Nephron (organoid): ENCODE measurements at regions not wholly inside any gene's neighbourhood (a gene's known extent, or its start where the extent isn't known, plus 50 kb on each side); places are given as distances from the start of the nearest gene placed in this dataset.

Experiments used
- H3K27ac Mint-ChIP-seq, 3 experiments: 2 replicates each; pipeline ENCODE4 v1.8.0; 2020; ENCODE audit warnings: mixed read lengths in 3 of 3, mild to moderate bottlenecking in 2 of 3, moderate library complexity in 1 of 3
- H3K27me3 Mint-ChIP-seq: 2 replicates; pipeline ENCODE4 v1.8.0; 2021; ENCODE audit warnings: low read depth, mild to moderate bottlenecking, moderate library complexity, mixed read lengths
- H3K36me3 Mint-ChIP-seq: 2 replicates; pipeline ENCODE4 v1.8.0; 2020; ENCODE audit warnings: low read depth, mixed read lengths
- H3K4me1 Mint-ChIP-seq: 2 replicates; pipeline ENCODE4 v1.8.0; 2020; ENCODE audit warnings: mixed read lengths
- H3K4me3 Mint-ChIP-seq, 3 experiments: 2 replicates each; pipeline ENCODE4 v1.8.0; 2020; ENCODE audit warnings: mild to moderate bottlenecking in 3 of 3, mixed read lengths in 3 of 3, moderate library complexity in 2 of 3
- H3K9me3 Mint-ChIP-seq: 2 replicates; pipeline ENCODE4 v1.8.0; 2020; ENCODE audit warnings: mixed read lengths
- TF ChIP-seq, protein P1 (sequence below), 3 experiments: fragments of 200-600 bp; sonication (generic); IDR thresholded peaks; one replicate each; pipeline ENCODE4 v1.5.0; 2021; ENCODE audit warnings: antibody characterized with exemption in 3 of 3; ENCODE audit not compliant: unreplicated experiment in 3 of 3

GRCh38 chr6:16959789-16960188 lies 142.1 kb upstream of the STMND1 start:
- Mint-ChIP-seq H3K4me3 (no peak overlapping the region), H3K36me3 (no peaks in the 10 kb centered on the region), H3K27ac (no peak overlapping the region), H3K27me3 (peaks cover 6% of the 10 kb centered on the region), H3K4me1 (peaks cover 18% of the 10 kb centered on the region), H3K9me3 (no peaks in the 10 kb centered on the region)
- TF ChIP-seq, protein P1, sequence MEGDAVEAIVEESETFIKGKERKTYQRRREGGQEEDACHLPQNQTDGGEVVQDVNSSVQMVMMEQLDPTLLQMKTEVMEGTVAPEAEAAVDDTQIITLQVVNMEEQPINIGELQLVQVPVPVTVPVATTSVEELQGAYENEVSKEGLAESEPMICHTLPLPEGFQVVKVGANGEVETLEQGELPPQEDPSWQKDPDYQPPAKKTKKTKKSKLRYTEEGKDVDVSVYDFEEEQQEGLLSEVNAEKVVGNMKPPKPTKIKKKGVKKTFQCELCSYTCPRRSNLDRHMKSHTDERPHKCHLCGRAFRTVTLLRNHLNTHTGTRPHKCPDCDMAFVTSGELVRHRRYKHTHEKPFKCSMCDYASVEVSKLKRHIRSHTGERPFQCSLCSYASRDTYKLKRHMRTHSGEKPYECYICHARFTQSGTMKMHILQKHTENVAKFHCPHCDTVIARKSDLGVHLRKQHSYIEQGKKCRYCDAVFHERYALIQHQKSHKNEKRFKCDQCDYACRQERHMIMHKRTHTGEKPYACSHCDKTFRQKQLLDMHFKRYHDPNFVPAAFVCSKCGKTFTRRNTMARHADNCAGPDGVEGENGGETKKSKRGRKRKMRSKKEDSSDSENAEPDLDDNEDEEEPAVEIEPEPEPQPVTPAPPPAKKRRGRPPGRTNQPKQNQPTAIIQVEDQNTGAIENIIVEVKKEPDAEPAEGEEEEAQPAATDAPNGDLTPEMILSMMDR (IDR thresholded peaks at IDR 0.05; ENCODE audit: unreplicated experiment in 3 of 3): no peak

DNA sequence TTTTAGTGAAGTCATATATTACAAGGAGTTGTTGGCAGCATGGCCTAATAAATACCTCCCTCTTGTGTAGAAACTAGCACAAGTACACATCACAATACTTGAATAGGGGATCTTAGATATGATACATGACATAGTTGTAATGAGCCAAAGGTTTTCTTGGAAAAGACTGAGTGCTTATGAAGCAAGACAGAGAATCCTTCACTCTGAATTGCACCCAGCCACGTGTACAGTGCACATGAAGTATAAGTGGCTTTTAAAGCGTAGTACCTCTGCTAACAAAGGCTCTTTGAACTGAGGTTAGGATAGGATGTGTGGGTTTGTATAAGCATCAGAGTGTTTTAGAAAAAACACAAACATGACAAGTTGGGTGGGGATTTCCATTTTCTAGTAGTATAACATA lies 145.5 kb upstream of the STMND1 start:
- Mint-ChIP-seq H3K27ac (peak overlapping the region in 2 of 3 experiments; percentile 13 to 41), H3K4me1 (peaks cover 12% of the 10 kb centered on the region), H3K27me3 (no peaks in the 10 kb centered on the region), H3K36me3 (no peaks in the 10 kb centered on the region), H3K4me3 (no peak overlapping the region), H3K9me3 (peaks cover 13% of the 10 kb centered on the region)
- TF ChIP-seq, protein P1 (IDR thresholded peaks at IDR 0.05; ENCODE audit: unreplicated experiment in 3 of 3): no peak

DNA sequence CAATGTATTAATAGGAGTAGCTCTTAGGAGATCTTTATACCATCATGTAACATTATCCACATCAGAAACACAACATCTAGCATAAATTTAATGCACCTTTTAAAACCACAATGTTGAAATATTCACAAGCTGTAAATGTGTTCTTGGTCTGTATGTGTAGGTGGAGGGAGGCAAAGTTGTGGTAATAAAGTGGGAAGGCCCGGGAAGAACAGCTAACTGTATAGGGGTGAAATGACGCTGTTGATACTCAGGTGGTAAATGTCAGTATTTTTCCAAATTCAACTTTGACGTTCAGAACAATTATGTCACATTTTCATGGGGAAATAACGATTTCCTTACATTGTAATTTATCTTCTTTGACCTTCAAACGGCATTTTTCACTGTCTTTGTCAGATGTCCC lies 146.0 kb upstream of the STMND1 start:
- Mint-ChIP-seq H3K36me3 (no peaks in the 10 kb centered on the region), H3K4me1 (peaks cover 12% of the 10 kb centered on the region), H3K27me3 (no peaks in the 10 kb centered on the region), H3K4me3 (no peak overlapping the region), H3K27ac (peak overlapping the region; percentile 1 to 41 (median 13)), H3K9me3 (peaks cover 13% of the 10 kb centered on the region)
- TF ChIP-seq, protein P1 (IDR thresholded peaks at IDR 0.05; ENCODE audit: unreplicated experiment in 3 of 3): no peak

DNA sequence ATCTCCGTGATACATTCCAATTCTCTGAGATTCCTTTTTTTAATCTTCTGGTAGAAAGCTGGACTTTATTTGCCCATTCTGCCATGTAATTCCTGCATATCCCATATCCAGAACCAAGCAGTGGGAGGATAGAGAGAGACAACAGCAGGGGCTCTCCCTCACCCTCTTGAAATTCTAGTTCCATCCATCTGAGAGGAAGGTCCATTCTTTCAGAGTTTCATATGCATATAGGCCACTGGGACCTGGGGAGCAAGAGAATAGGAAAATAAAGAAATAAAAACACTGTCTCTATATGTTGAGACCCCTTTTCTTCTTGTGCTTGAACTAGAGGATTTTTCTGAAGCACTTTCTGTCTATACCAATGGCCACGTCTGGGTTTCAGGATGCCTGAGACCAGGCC lies 147.9 kb upstream of the STMND1 start:
- peaks cover 13% of the 10 kb centered on the region for H3K9me3 Mint-ChIP-seq
- no peak overlapping the region for H3K27ac Mint-ChIP-seq

GRCh38 chr6:16953446-16953845 lies 148.4 kb upstream of the STMND1 start:
- Mint-ChIP-seq H3K27ac (no peak overlapping the region), H3K4me3 (no peak overlapping the region), H3K27me3 (no peaks in the 10 kb centered on the region), H3K36me3 (no peaks in the 10 kb centered on the region), H3K9me3 (peaks cover 13% of the 10 kb centered on the region), H3K4me1 (peaks cover 17% of the 10 kb centered on the region)
- TF ChIP-seq, protein P1 (IDR thresholded peaks at IDR 0.05; ENCODE audit: unreplicated experiment in 3 of 3): no peak

More for the DNA sequence above, 147.9 kb upstream of the STMND1 start:
- Mint-ChIP-seq H3K36me3 (no peaks in the 10 kb centered on the region), H3K4me1 (peaks cover 15% of the 10 kb centered on the region), H3K27me3 (no peaks in the 10 kb centered on the region), H3K4me3 (no peak overlapping the region)
- TF ChIP-seq, protein P1 (IDR thresholded peaks at IDR 0.05; ENCODE audit: unreplicated experiment in 3 of 3): no peak

GRCh38 chr6:16950825-16951495 lies 150.9 kb upstream of the STMND1 start:
- peaks cover 33% of the 10 kb centered on the region for H3K4me1 Mint-ChIP-seq
- no peak overlapping the region for H3K4me3 Mint-ChIP-seq
- H3K27ac Mint-ChIP-seq: no peak overlapping the region
- TF ChIP-seq, protein P1 (IDR thresholded peaks at IDR 0.05; ENCODE audit: unreplicated experiment in 3 of 3): no peak
- no peaks in the 10 kb centered on the region for H3K36me3 Mint-ChIP-seq
- peaks cover 13% of the 10 kb centered on the region for H3K9me3 Mint-ChIP-seq
- H3K27me3 Mint-ChIP-seq: no peaks in the 10 kb centered on the region
